K562 (cell line): ENCODE measurements at regions not wholly inside any gene's neighbourhood (a gene's known extent, or its start where the extent isn't known, plus 50 kb on each side); places are given as distances from the start of the nearest gene placed in this dataset.

Experiments
- SETDB1 ChIP-seq: IDR thresholded peaks from one replicate; pipeline ENCODE4 v1.6.1; 2012; ENCODE audit warnings: low read length, control low read depth, inconsistent platforms
- ZBTB40 ChIP-seq, 2 experiments: fragments of 450-650 bp in 1 of 2; sonication (generic) in 1 of 2; formaldehyde crosslinking in 1 of 2; IDR thresholded peaks; 2 replicates each; pipeline versions ENCODE4 v1.7.1 to v1.9.0; 2016 to 2022; ENCODE audit warnings: inconsistent platforms in 1 of 2, mild to moderate bottlenecking in 1 of 2, missing genetic modification reagents in 1 of 2

- TF ChIP-seq ZBTB40 (IDR thresholded peaks at IDR 0.05) = no peak
- no peak for TF ChIP-seq ZBTB40 (CRISPR knock-in tag; IDR thresholded peaks at IDR 0.05)
- no peak for TF ChIP-seq SETDB1
- TF ChIP-seq, all 486 proteins: peak for 0
Measured at GRCh38 chr10:65846541-65846940, 1079.3 kb upstream of the LRRTM3 start (continued).
